ENCODE measurements at regions not wholly inside any gene's neighbourhood (a gene's known extent, or its start where the extent isn't known, plus 50 kb on each side); places are given as distances from the start of the nearest gene placed in this dataset.

DNA sequence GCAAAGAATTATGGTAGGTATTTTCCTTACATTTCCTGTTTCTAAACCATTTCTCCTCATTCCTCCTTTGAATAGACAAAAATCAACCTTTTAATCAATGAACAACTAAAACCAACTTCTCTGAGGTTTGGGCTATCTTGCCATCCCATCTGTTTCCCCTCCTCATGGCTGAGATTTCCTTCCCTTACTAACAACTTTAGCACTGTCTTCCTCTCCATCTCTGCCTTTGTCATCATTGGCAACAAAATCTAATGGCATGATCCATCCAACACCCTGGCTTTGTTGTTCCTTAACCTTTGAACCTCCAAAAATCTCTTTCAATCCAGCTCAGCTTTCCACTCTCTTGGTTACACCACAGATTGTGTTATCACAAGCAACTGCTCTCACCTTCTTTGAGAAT lies 95.3 kb upstream of the FAM136A start:
- H3K4me1 ChIP-seq (ENCODE audit: insufficient read depth, poor library complexity, severe bottlenecking): no peaks in the 10 kb centered on the region
- DNase-seq (ENCODE audit: low spot score) (no peak), ATAC-seq (ENCODE audit: low read depth) (no peak)
- TF ChIP-seq CTCF (IDR thresholded peaks at IDR 0.05; ENCODE audit: poor library complexity, severe bottlenecking): no peak
- H3K36me3 ChIP-seq (ENCODE audit: low read depth): no peaks in the 10 kb centered on the region
- no peaks in the 10 kb centered on the region for H3K27me3 ChIP-seq (ENCODE audit: insufficient read depth, poor library complexity, severe bottlenecking)
- no peaks in the 10 kb centered on the region for H3K9me3 ChIP-seq (ENCODE audit: severe bottlenecking)
- no peak overlapping the region for H3K4me3 ChIP-seq (ENCODE audit: severe bottlenecking)
- H3K27ac ChIP-seq (ENCODE audit: poor library complexity, severe bottlenecking): no peak overlapping the region

DNA sequence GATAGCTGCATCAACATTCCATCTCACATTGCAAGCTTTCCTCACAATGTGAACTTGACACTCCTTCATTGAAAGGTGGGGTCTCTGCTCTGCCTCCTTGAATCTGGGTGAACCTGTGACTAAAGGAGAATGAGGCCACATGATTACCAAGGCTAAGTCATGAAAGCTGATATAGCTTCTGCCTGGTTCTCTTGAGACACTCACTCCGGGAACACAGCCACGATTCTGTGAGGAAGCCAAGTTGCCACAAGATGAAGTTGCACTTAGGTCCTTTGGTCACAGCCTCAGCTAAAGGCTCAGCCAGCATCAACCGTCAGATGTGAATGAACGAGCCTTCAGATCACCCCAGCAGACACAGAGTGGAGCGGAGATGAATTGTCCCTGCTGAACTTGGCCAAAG lies 94.7 kb upstream of the FAM136A start:
- H3K27me3 ChIP-seq (ENCODE audit: insufficient read depth, poor library complexity, severe bottlenecking): no peaks in the 10 kb centered on the region
- H3K36me3 ChIP-seq (ENCODE audit: low read depth): no peaks in the 10 kb centered on the region
- H3K4me1 ChIP-seq (ENCODE audit: insufficient read depth, poor library complexity, severe bottlenecking): no peaks in the 10 kb centered on the region
- no peak overlapping the region for H3K4me3 ChIP-seq (ENCODE audit: severe bottlenecking)
- ATAC-seq (ENCODE audit: low read depth) (no peak), DNase-seq (ENCODE audit: low spot score) (no peak)
- TF ChIP-seq CTCF (IDR thresholded peaks at IDR 0.05; ENCODE audit: poor library complexity, severe bottlenecking): no peak
- no peak overlapping the region for H3K27ac ChIP-seq (ENCODE audit: poor library complexity, severe bottlenecking)
- no peaks in the 10 kb centered on the region for H3K9me3 ChIP-seq (ENCODE audit: severe bottlenecking)

- no peak for TF ChIP-seq CTCF (IDR thresholded peaks at IDR 0.05; ENCODE audit: poor library complexity, severe bottlenecking)
These were observed 92.0 kb upstream of the FAM136A start for GRCh38 chr2:70393881-70394280.

GRCh38 chr2:70391988-70392387 lies 90.1 kb upstream of the FAM136A start:
- ATAC-seq (ENCODE audit: low read depth) (no peak), DNase-seq (ENCODE audit: low spot score) (no peak)
- no peak for TF ChIP-seq CTCF (IDR thresholded peaks at IDR 0.05; ENCODE audit: poor library complexity, severe bottlenecking)
- Histone ChIP-seq H3K27ac (ENCODE audit: poor library complexity, severe bottlenecking) (no peak overlapping the region), H3K27me3 (ENCODE audit: insufficient read depth, poor library complexity, severe bottlenecking) (no peaks in the 10 kb centered on the region), H3K36me3 (ENCODE audit: low read depth) (no peaks in the 10 kb centered on the region), H3K4me3 (ENCODE audit: severe bottlenecking) (no peak overlapping the region), H3K9me3 (ENCODE audit: severe bottlenecking) (no peaks in the 10 kb centered on the region), H3K4me1 (ENCODE audit: insufficient read depth, poor library complexity, severe bottlenecking) (peaks cover 19% of the 10 kb centered on the region)

More at GRCh38 chr2:70393881-70394280, 92.0 kb upstream of the FAM136A start:
- H3K27ac ChIP-seq (ENCODE audit: poor library complexity, severe bottlenecking): no peak overlapping the region
- no peak overlapping the region for H3K4me3 ChIP-seq (ENCODE audit: severe bottlenecking)
- no peaks in the 10 kb centered on the region for H3K9me3 ChIP-seq (ENCODE audit: severe bottlenecking)
- no peak for DNase-seq (ENCODE audit: low spot score)
- no peaks in the 10 kb centered on the region for H3K27me3 ChIP-seq (ENCODE audit: insufficient read depth, poor library complexity, severe bottlenecking)
- no peak for ATAC-seq (ENCODE audit: low read depth)
- no peaks in the 10 kb centered on the region for H3K36me3 ChIP-seq (ENCODE audit: low read depth)
- peaks cover 3% of the 10 kb centered on the region for H3K4me1 ChIP-seq (ENCODE audit: insufficient read depth, poor library complexity, severe bottlenecking)

GRCh38 chr2:70391259-70391658 lies 89.4 kb upstream of the FAM136A start:
- DNase-seq (ENCODE audit: low spot score): no peak
- H3K27me3 ChIP-seq (ENCODE audit: insufficient read depth, poor library complexity, severe bottlenecking): no peaks in the 10 kb centered on the region
- no peak overlapping the region for H3K27ac ChIP-seq (ENCODE audit: poor library complexity, severe bottlenecking)
- no peak overlapping the region for H3K4me3 ChIP-seq (ENCODE audit: severe bottlenecking)
- no peak for TF ChIP-seq CTCF (IDR thresholded peaks at IDR 0.05; ENCODE audit: poor library complexity, severe bottlenecking)
- H3K4me1 ChIP-seq (ENCODE audit: insufficient read depth, poor library complexity, severe bottlenecking): peaks cover 19% of the 10 kb centered on the region
- no peaks in the 10 kb centered on the region for H3K9me3 ChIP-seq (ENCODE audit: severe bottlenecking)
- no peak for ATAC-seq (ENCODE audit: low read depth)
- no peaks in the 10 kb centered on the region for H3K36me3 ChIP-seq (ENCODE audit: low read depth)

All from RWPE2 (cell line).